PC-3 (cell line): ENCODE measurements at regions not wholly inside any gene's neighbourhood (a gene's known extent, or its start where the extent isn't known, plus 50 kb on each side); places are given as distances from the start of the nearest gene placed in this dataset.

ENCODE experiments used
- CTCF ChIP-seq: fragments of 300-600 bp; sonication (generic); conservative IDR thresholded peaks from 2 replicates; pipeline ENCODE4 v1.5.1; 2017; ENCODE audit warnings: antibody characterized with exemption, low read depth, mild to moderate bottlenecking, low read length
- EZH2 ChIP-seq: fragments of 300-600 bp; sonication (generic); IDR thresholded peaks from one replicate; pipeline ENCODE4 v1.6.1; 2017; ENCODE audit warnings: antibody characterized with exemption, mild to moderate bottlenecking, low read length; ENCODE audit not compliant: unreplicated experiment

GRCh38 chr1:9442986-9443385 lies 96.3 kb upstream of the SLC25A33 start:
- TF ChIP-seq CTCF: no peak
- TF ChIP-seq EZH2: no peak
